ENCODE measurements at regions not wholly inside any gene's neighbourhood (a gene's known extent, or its start where the extent isn't known, plus 50 kb on each side); places are given as distances from the start of the nearest gene placed in this dataset.
A peak's percentile ranks its signal among the peaks of the same experiment; 100 is the strongest.

DNA sequence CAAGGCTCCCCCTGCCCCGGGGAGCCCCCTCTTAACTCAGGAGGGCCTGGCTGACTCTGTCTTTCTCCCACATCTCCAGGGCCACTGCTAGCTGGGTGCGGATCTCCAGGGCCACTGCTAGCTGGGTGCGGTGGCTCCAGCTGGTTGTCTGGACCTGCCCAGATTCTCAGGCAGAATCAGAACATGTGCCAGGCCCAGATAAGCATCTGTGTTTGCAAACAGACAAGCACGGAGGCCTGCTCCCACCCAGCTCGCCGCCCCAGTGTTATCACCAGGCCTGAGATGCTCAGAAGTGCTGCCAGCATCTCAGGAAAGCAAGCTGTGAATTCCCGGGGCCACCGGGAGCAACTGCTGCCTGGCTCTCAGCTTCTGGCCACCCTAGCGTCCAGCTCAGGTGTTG lies 98.4 kb upstream of the FZD10 start:
- TF ChIP-seq GATA2 (IDR thresholded peaks at IDR 0.05; ENCODE audit: low read depth, low read length) (0 out of 2 replicates have a peak, but pooled peaks have one; percentile 16), GATA3 (IDR thresholded peaks at IDR 0.05; ENCODE audit: low read depth, low read length) (no peak)

All from SH-SY5Y (cell line).